Left ventricle myocardium superior (tissue), 1 donor: ENCODE measurements at regions not wholly inside any gene's neighbourhood (a gene's known extent, or its start where the extent isn't known, plus 50 kb on each side); places are given as distances from the start of the nearest gene placed in this dataset.

ENCODE experiments used
- ATAC-seq: fragments of 200-7000 bp; cut with Tn5 transposase; one replicate; pipeline ENCODE4 v1.9.1; 2020; ENCODE audit warnings: mild to moderate bottlenecking, moderate library complexity
- DNase-seq: peaks from one replicate; pipeline ENCODE4 v3.0.0-alpha.2; 2020
- intact Hi-C: fragments of 100-400 bp; cut with micrococcal nuclease; formaldehyde crosslinking; loops from one replicate; pipeline ENCODE4 v1.11.0; 2022
- donor health status: DM: no; HTN: yes; CAD: no; lungs with severe emphysema.

GRCh38 chr14:34122081-34122480 lies 171.2 kb upstream of the EGLN3 start:
- intact Hi-C loops, result no loop called here
- ATAC-seq, result no peak
- DNase-seq, result no peak

DNA sequence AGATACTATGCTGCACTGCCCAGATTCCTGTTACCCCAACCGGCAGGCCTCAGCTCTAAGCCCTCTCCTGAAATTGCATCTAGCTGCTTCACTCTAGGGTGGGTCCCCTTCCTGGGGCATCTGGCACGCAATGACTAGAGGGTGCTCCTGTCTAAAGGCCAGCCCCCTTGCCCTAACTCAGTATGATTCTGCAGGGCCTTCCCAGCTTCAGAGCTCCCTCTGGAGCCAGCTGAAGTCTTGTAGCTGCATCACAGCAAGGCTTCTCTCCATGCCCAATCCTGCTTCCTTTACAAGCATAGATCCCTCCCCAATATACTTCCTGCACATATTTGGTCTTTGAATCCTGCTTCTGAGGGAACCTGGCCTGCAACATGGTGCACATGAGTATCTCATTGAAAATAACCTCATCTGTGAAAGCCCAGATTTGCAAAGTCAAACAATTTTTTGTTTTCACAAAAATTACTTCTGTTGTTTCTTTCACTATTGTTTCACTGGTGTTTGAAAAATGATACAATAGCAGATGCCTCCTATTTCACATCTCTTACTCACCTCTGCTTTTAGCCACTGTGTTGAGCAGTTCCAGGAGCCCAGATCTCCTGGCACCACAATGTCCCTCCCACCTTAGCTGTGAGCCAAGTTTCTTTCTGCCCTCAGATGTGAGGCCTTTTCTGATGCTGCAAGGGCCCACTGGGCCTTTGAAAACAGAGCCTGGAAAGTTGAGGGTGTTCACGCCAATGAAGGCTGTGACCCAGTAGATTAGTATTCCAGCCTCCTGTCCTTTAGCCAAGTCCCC lies 169.5 kb upstream of the EGLN3 start:
- intact Hi-C loops, result no loop called here
- ATAC-seq (peak; percentile 81), DNase-seq (no peak)

GRCh38 chr14:34119107-34119858 lies 168.4 kb upstream of the EGLN3 start:
- DNase-seq (no peak), ATAC-seq (no peak)
- intact Hi-C loops, result loop anchor here (10.0 kb wide), 1 partner anchor 106 kb away; no protein-coding TSS in a partner anchor

DNA sequence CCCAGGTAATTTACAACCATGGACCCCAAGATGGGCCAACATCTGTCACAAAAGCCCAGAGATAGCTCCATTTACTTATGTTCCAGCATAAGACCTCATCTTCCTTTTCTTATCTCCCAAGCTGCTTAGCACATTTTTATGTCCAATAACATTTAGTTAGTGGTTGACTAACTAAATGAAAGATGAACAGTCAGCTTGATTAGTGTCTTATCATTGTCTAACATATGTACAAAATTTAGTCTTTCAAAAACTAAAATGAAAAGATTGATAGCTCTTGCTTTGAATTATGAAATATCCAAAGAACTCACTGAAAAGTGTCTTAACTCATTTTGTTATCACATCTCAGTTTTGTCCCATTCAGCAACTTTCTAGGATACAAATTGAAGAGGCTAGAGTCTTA lies 163.1 kb upstream of the EGLN3 start:
- DNase-seq, result no peak
- intact Hi-C loops, result loop anchor here (10.0 kb wide), 1 partner anchor 111 kb away; no protein-coding TSS in a partner anchor
- ATAC-seq, result no peak

GRCh38 chr14:34113005-34113511 lies 162.2 kb upstream of the EGLN3 start:
- no peak for ATAC-seq
- DNase-seq, result no peak
- intact Hi-C loops, result loop anchor here (10.0 kb wide), 1 partner anchor 112 kb away; no protein-coding TSS in a partner anchor

DNA sequence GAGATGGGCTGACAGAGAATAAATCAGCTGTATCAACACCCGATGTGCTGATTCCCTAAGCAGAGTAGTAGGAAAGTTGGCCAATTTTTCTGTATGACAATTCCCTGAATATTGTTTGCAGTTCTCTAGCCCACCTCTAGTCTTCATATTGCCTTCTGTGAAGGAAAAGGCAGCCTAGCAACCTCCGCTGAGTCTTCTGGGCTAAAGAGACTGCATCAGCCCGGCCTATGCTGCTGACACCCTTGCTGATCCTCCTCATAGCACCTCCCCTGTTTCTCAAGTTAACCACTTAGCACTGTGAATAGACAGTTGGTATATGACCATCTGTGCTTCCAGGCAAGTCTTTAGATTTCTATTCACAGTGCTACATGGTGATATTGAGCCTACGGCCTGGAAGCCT lies 161.1 kb upstream of the EGLN3 start:
- intact Hi-C loops, result loop anchor here (10.0 kb wide), 1 partner anchor 113 kb away; no protein-coding TSS in a partner anchor
- no peak for ATAC-seq
- DNase-seq, result no peak

DNA sequence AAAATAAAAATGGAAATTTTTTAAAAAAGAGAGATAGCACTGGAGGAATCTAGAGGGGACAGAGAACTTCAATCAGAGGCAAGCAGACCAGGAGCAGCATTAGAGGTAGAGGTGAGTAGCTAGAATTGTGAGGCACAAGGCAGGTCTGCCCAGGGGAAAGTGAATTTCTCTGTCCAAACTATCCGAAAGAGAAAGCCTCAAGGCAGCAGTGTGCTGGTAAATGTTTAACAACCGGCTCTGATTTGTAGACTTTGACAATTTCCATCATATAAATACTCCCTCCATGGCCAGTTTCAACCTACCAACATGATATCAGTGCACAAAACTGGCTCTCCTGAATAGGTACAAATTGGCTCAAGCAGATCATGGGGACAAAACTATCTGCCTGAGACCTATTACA lies 160.6 kb upstream of the EGLN3 start:
- ATAC-seq (no peak), DNase-seq (no peak)
- intact Hi-C loops, result loop anchor here (10.0 kb wide), 1 partner anchor 113 kb away; no protein-coding TSS in a partner anchor

- intact Hi-C loops, result loop anchor here (10.0 kb wide), 1 partner anchor 114 kb away; no protein-coding TSS in a partner anchor
- no peak for ATAC-seq
- DNase-seq, result no peak
Observed at GRCh38 chr14:34110531-34110930, 159.7 kb upstream of the EGLN3 start.

GRCh38 chr14:34107441-34107840 lies 156.6 kb upstream of the EGLN3 start:
- ATAC-seq (no peak), DNase-seq (no peak)
- intact Hi-C loops, result loop anchor here (5.0 kb wide), 1 partner anchor 1535 kb away; no protein-coding TSS in a partner anchor

GRCh38 chr14:34106310-34106709 lies 155.4 kb upstream of the EGLN3 start:
- intact Hi-C loops, result loop anchor here (5.0 kb wide), 1 partner anchor 1534 kb away; no protein-coding TSS in a partner anchor
- DNase-seq, result no peak
- ATAC-seq, result no peak

DNA sequence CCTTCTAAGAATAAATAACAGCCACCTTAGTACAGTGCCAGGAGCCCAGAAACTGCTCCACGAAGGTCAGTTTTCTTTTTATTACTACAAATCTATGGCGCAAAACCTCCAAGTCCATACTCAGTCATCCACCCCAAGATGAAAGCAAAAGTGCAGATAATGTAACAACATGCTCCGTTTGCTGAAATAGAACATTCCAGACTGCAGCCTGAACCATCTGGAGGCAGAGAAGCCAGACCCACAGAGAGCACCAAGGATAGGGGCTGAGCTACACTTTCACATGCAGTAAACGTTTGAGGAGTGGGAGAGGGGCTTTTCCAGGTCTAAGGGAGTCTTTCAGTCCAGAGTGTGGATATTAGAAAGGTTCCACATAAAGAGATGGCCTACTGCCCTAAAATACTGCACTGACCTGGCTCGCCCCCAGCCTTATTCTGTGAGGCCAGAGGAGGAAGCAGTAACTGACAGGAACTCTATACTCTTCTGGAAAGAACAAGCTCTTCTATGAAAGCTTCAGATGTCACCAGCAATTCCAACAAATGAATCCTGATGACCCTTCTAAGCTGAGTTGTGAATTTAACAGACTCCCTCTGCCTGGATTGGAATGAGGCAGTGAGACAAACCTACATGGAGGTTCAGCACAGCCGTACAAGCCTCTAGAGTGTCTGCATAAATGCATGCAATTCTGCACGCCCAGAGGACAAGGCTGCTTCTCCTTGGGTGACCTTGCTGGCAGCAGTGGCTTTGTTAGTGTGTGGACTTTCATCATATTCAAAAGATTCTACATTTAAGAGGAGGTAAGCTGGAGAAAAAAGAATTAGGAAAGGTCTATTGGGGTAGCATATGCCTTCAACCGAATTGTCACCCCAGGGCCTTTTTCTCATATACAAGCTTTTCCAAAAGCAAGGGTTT lies 153.9 kb upstream of the EGLN3 start:
- no peak for DNase-seq
- peak; percentile 79 for ATAC-seq
- intact Hi-C loops, result loop anchor here (5.0 kb wide), 1 partner anchor 1532 kb away; no protein-coding TSS in a partner anchor

GRCh38 chr14:34103176-34103575 lies 152.3 kb upstream of the EGLN3 start:
- intact Hi-C loops, result no loop called here
- no peak for DNase-seq
- no peak for ATAC-seq

DNA sequence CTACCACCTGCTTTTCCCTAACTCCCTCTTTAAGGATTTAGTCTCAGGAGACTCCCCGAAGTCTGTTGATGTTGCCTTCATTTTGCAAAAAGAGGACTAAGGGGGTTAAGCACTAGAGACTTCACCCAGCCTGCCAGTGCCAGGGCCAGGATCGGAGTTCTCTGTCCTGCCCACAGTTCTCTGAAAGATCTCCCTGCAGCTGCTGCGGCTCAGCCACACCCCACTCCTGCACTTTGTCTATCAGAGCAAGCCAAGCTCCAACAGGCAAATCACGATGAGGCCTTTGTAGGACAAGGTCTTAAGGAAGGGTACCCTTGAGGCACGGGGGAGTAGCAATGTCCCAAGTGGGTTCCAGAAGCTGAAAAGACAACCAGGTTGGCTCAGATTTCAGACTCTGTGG lies 148.8 kb upstream of the EGLN3 start:
- ATAC-seq, result peak; percentile 54
- DNase-seq, result no peak
- intact Hi-C loops, result loop anchor here (10.0 kb wide), 1 partner anchor 255 kb away; no protein-coding TSS in a partner anchor

DNA sequence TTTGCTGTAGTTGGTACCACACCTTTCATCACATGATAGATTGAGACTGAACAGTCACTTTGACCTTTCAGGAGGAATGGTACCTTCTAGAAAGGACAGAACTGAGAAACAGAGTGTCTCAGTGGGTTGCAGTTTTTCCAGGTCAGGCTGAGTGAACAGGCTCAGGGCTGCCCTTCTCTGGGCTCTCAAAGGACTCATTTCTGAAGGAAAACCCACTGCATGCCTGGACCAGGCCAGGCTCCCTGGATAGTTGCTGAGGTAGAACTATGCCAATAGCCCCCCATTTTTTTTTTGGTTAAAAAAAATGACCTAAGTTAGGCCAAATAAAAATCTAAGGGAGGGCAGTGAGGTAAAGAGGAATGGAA lies 148.1 kb upstream of the EGLN3 start:
- peak; percentile 15 for ATAC-seq
- no peak for DNase-seq
- intact Hi-C loops, result loop anchor here (10.0 kb wide), 1 partner anchor 254 kb away; no protein-coding TSS in a partner anchor

GRCh38 chr14:34098045-34098984 lies 147.4 kb upstream of the EGLN3 start:
- intact Hi-C loops, result loop anchor here (10.0 kb wide), 1 partner anchor 254 kb away; no protein-coding TSS in a partner anchor
- DNase-seq, result peak; percentile 39
- ATAC-seq, result peak; percentile 66

DNA sequence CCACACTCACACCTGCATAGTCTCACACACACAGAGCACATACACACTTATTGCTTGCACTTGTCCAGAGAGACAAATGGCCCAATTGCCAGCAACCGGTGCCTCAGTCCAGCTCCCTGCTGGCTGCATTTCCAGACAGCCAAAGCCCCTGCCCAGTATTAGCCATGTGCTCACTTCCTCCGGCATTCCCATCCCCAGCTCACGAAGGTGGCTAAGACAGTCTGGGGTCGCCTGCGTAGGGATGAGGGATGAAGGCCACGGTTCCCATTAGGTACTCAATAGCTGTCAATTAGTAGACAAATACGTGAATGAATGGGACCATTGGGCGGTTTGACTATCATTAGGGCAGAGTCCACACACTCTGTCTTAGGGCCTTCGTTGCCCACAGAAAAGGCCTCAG lies 146.8 kb upstream of the EGLN3 start:
- no peak for ATAC-seq
- no peak for DNase-seq
- intact Hi-C loops, result loop anchor here (10.0 kb wide), 1 partner anchor 253 kb away; no protein-coding TSS in a partner anchor

- intact Hi-C loops, result loop anchor here (10.0 kb wide), 1 partner anchor 250 kb away; no protein-coding TSS in a partner anchor
- DNase-seq, result no peak
Observed at GRCh38 chr14:34094384-34094783, 143.5 kb upstream of the EGLN3 start.

More at GRCh38 chr14:34094384-34094783, 143.5 kb upstream of the EGLN3 start:
- no peak for ATAC-seq
